Body of pancreas (tissue), 4 donors: ENCODE measurements at regions not wholly inside any gene's neighbourhood (a gene's known extent, or its start where the extent isn't known, plus 50 kb on each side); places are given as distances from the start of the nearest gene placed in this dataset.

Source experiments
- ATAC-seq: fragments of 150-250 bp; one replicate; pipeline ENCODE4 v1.9.1; 2016
- DNase-seq, 4 donors: peaks; one replicate each; pipeline ENCODE4 v3.0.0-alpha.2; 2019
- H3K27ac ChIP-seq, 4 donors: fragments of 200-600 bp; sonication (generic); 1 replicate in 3 of 4; 2 replicates in 1 of 4; pipeline versions ENCODE4 v1.5.1 to v1.6.1; 2016 to 2019; ENCODE audit warnings: mild to moderate bottlenecking in 1 of 4, mixed read lengths in 1 of 4, moderate library complexity in 1 of 4
- H3K27me3 ChIP-seq, 2 donors: fragments of 200-600 bp; sonication (generic); one replicate each; pipeline ENCODE4 v1.6.0; 2016; ENCODE audit warnings: mild to moderate bottlenecking in 1 of 2
- H3K36me3 ChIP-seq, 2 donors: fragments of 200-600 bp; sonication (generic); replicated peaks in 1 of 2; 2 replicates each; pipeline ENCODE4 v1.5.1; 2016; ENCODE audit warnings: low read depth in 2 of 2; ENCODE audit not compliant: insufficient read depth in 1 of 2
- H3K4me1 ChIP-seq: fragments of 200-600 bp; sonication (generic); one replicate; pipeline ENCODE4 v1.6.0; 2016
- H3K4me3 ChIP-seq, 2 donors: fragments of 200-600 bp; sonication (generic); 1 replicate in 1 of 2; 2 replicates in 1 of 2; pipeline ENCODE4 v1.5.1; 2016 to 2019
- H3K9me3 ChIP-seq, 3 donors: fragments of 200-600 bp; sonication (generic); 1 replicate in 2 of 3; 2 replicates in 1 of 3; pipeline ENCODE4 v1.5.1; 2016
- CTCF ChIP-seq, 7 experiments: fragments of 450-650 bp in 4 of 7; fragments of 200-600 bp in 3 of 7; sonication (generic) in 3 of 7; IDR thresholded peaks; one replicate each; pipeline ENCODE4 v1.5.1; 2016 to 2019; ENCODE audit warnings: antibody characterized with exemption in 7 of 7
- POLR2A ChIP-seq, 3 donors: fragments of 450-650 bp; IDR thresholded peaks; one replicate each; pipeline ENCODE4 v1.6.1; 2016; ENCODE audit warnings: antibody characterized with exemption in 3 of 3, mild to moderate bottlenecking in 2 of 3
- WGBS, 2 donors: methylation state at CpG; one replicate each; pipeline ENCODE4 v1.1.5; 2017; 5-methylcytosine and 5-hydroxymethylcytosine counted together
- intact Hi-C: fragments of 100-400 bp; cut with DNase I; formaldehyde crosslinking; loops from one replicate; pipeline ENCODE4 v1.15.1; 2023

GRCh38 chr5:96214442-96215197 lies 218.4 kb downstream of the PCSK1 start:
- peak in 3 of 4 donors; percentile 16 to 56 (median 47) for DNase-seq
- intact Hi-C loops, result no loop called here
- Histone ChIP-seq H3K36me3 (no peaks in the 10 kb centered on the region), H3K4me3 (peak overlapping the region in 1 of 2 donors; percentile 8), H3K9me3 (peaks cover 0 to 4% (median 0%) of the 10 kb centered on the region in 3 donors), H3K4me1 (peaks cover 3% of the 10 kb centered on the region), H3K27me3 (no peaks in the 10 kb centered on the region), H3K27ac (peak overlapping the region in 2 of 4 donors; percentile 58 to 67)
- WGBS, 2 donors, result 26 to 33% methylated on average over 3 of the region's 3 CpGs
- ATAC-seq, result peak; percentile 94
- TF ChIP-seq CTCF (IDR thresholded peaks at IDR 0.05) (no peak), POLR2A (IDR thresholded peaks at IDR 0.05) (peak in 1 of 3 donors; percentile 24)

GRCh38 chr5:96209829-96210228 lies 223.2 kb downstream of the PCSK1 start:
- Histone ChIP-seq H3K36me3 (no peaks in the 10 kb centered on the region), H3K4me3 (no peak overlapping the region), H3K9me3 (peaks cover 0 to 7% (median 4%) of the 10 kb centered on the region in 3 donors), H3K27ac (no peak overlapping the region), H3K27me3 (no peaks in the 10 kb centered on the region), H3K4me1 (peaks cover 2% of the 10 kb centered on the region)
- no peak for DNase-seq
- intact Hi-C loops, result no loop called here
- no peak for ATAC-seq
- no peak for TF ChIP-seq CTCF (IDR thresholded peaks at IDR 0.05)
- no peak for TF ChIP-seq POLR2A (IDR thresholded peaks at IDR 0.05)
- WGBS, 2 donors, result 94 to 97% methylated on average over 1 of the region's 1 CpG

GRCh38 chr5:96207420-96207819 lies 225.6 kb downstream of the PCSK1 start:
- DNase-seq, result no peak
- Histone ChIP-seq H3K27ac (no peak overlapping the region), H3K4me3 (no peak overlapping the region), H3K27me3 (no peaks in the 10 kb centered on the region), H3K4me1 (no peaks in the 10 kb centered on the region), H3K9me3 (peaks cover 0 to 7% (median 3%) of the 10 kb centered on the region in 3 donors), H3K36me3 (no peaks in the 10 kb centered on the region)
- TF ChIP-seq POLR2A (IDR thresholded peaks at IDR 0.05) (no peak), CTCF (IDR thresholded peaks at IDR 0.05) (no peak)
- no peak for ATAC-seq
- intact Hi-C loops, result no loop called here

DNA sequence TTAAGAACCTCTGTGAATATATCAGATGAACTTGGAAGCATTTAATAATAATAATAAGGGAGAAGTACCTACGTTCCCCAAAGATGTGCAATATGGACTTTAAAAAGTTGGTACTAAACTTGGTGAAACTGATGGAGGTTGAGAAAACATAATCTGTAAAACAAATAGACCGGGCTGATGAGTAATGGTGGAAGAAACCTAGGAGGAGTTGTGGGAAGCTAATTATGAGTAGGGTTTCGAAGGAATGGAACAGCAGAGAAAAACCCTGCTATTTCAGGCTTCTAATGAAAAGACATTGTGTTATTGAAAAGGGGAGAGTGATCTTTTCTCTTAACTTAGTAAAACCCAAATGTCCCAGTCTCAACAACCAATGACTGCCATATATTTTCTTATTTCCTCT lies 229.3 kb downstream of the PCSK1 start:
- TF ChIP-seq CTCF (IDR thresholded peaks at IDR 0.05) (no peak), POLR2A (IDR thresholded peaks at IDR 0.05) (no peak)

DNA sequence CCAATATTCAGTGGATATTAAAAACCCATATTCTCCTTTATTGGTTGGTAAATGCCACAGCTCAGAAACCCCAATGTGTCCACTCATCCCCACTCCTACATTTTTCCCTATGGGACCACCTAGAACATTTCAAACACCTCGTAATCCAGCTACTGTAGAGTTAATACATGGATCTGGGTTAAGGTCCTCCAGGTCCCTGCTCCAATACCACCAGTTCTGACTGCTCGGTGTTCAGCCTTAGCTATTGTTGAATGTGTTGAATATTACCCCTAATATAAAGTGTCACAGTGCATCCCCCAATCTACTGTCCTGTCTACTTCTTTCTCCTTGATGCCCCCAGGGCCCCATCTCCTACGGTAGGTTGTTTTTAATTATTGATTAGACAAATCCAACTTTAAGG lies 231.5 kb downstream of the PCSK1 start:
- intact Hi-C loops, result no loop called here
- ATAC-seq (no peak), DNase-seq (no peak)
- Histone ChIP-seq H3K4me3 (no peak overlapping the region), H3K9me3 (peaks cover 0 to 2% (median 0%) of the 10 kb centered on the region in 3 donors), H3K27me3 (no peaks in the 10 kb centered on the region), H3K4me1 (peaks cover 43% of the 10 kb centered on the region), H3K27ac (peak overlapping the region in 1 of 4 donors; percentile 86), H3K36me3 (no peaks in the 10 kb centered on the region)
- TF ChIP-seq POLR2A (IDR thresholded peaks at IDR 0.05) (no peak), CTCF (IDR thresholded peaks at IDR 0.05) (no peak)
- WGBS, 2 donors, result 85% methylated on average over 3 of the region's 3 CpGs

More for the DNA sequence above, 229.3 kb downstream of the PCSK1 start:
- no peak for DNase-seq
- WGBS, 2 donors, result 66 to 80% methylated on average over 3 of the region's 3 CpGs
- no peak for ATAC-seq
- H3K4me3 ChIP-seq, result no peak overlapping the region
- H3K27ac ChIP-seq, result no peak overlapping the region
- H3K9me3 ChIP-seq, result peaks cover 0 to 7% (median 0%) of the 10 kb centered on the region in 3 donors
- H3K36me3 ChIP-seq, result no peaks in the 10 kb centered on the region
- intact Hi-C loops, result no loop called here
- H3K4me1 ChIP-seq, result peaks cover 20% of the 10 kb centered on the region
- no peaks in the 10 kb centered on the region for H3K27me3 ChIP-seq
